ENCODE measurements at regions not wholly inside any gene's neighbourhood (a gene's known extent, or its start where the extent isn't known, plus 50 kb on each side); places are given as distances from the start of the nearest gene placed in this dataset.
"Not testable (repeated sequence)": the region's sequence is repeated elsewhere in the genome, so short reads cannot be mapped to it uniquely, and the experiment has no call there.

- H3K36me3 ChIP-seq (ENCODE audit: insufficient read depth, low read length, poor library complexity, severe bottlenecking), result no peaks in the 10 kb centered on the region
- H3K9me3 ChIP-seq (ENCODE audit: low read depth, low read length, poor library complexity, severe bottlenecking), result no peaks in the 10 kb centered on the region
- H3K4me1 ChIP-seq (ENCODE audit: insufficient read depth, low read length, poor library complexity, severe bottlenecking), result peaks cover 34% of the 10 kb centered on the region
- intact Hi-C loops (cut with micrococcal nuclease; ENCODE audit: unreplicated experiment), result no loop called here
- DNase-seq (ENCODE audit: low spot score), result no peak
- ChIA-PET POLR2A (ENCODE audit: low non-redundant PET) (no interaction called here), CTCF (no interaction called here)
- TF ChIP-seq EZH2 (IDR thresholded peaks at IDR 0.05; ENCODE audit: borderline replicate concordance, low read depth, low read length, poor library complexity, severe bottlenecking), result no peak
- no peak for TF ChIP-seq CTCF (conservative IDR thresholded peaks at IDR 0.05; ENCODE audit: low read depth, low read length)
- H3K27ac ChIP-seq (ENCODE audit: low read depth, low read length, poor library complexity, severe bottlenecking), result no peak overlapping the region
- no TSS peak for BruUV-seq (replicated peaks)
- no peak overlapping the region for H3K4me3 ChIP-seq (ENCODE audit: low read depth, low read length, poor library complexity, severe bottlenecking)
- H3K27me3 ChIP-seq (replicated peaks; ENCODE audit: insufficient read depth, low read depth, low read length, poor library complexity), result peaks cover 14% of the 10 kb centered on the region
Observed at GRCh38 chr20:48398506-48399449, 429.0 kb downstream of the PREX1 start.

GRCh38 chr20:48396981-48397861 lies 430.6 kb downstream of the PREX1 start:
- H3K36me3 ChIP-seq (ENCODE audit: insufficient read depth, low read length, poor library complexity, severe bottlenecking); intact Hi-C loops (cut with micrococcal nuclease; ENCODE audit: unreplicated experiment); H3K4me3 ChIP-seq (ENCODE audit: low read depth, low read length, poor library complexity, severe bottlenecking); BruUV-seq (replicated peaks); CTCF ChIA-PET; H3K27ac ChIP-seq (ENCODE audit: low read depth, low read length, poor library complexity, severe bottlenecking); H3K9me3 ChIP-seq (ENCODE audit: low read depth, low read length, poor library complexity, severe bottlenecking): not testable (repeated sequence)
- peaks cover 34% of the 10 kb centered on the region for H3K4me1 ChIP-seq (ENCODE audit: insufficient read depth, low read length, poor library complexity, severe bottlenecking)
- DNase-seq (ENCODE audit: low spot score), result peak; percentile 77
- POLR2A ChIA-PET (ENCODE audit: low non-redundant PET), result interaction anchor here (0.7 kb wide), 1 partner anchor 1067 kb away, joined by 4 read pairs; no protein-coding TSS in a partner anchor
- H3K27me3 ChIP-seq (replicated peaks; ENCODE audit: insufficient read depth, low read depth, low read length, poor library complexity), result peaks cover 11% of the 10 kb centered on the region

- intact Hi-C loops (cut with micrococcal nuclease; ENCODE audit: unreplicated experiment), result no loop called here
- TF ChIP-seq EZH2 (IDR thresholded peaks at IDR 0.05; ENCODE audit: borderline replicate concordance, low read depth, low read length, poor library complexity, severe bottlenecking), result no peak
- no peak for TF ChIP-seq CTCF (conservative IDR thresholded peaks at IDR 0.05; ENCODE audit: low read depth, low read length)
- no TSS peak for BruUV-seq (replicated peaks)
- ChIA-PET POLR2A (ENCODE audit: low non-redundant PET) (no interaction called here), CTCF (no interaction called here)
- Histone ChIP-seq H3K36me3 (ENCODE audit: insufficient read depth, low read length, poor library complexity, severe bottlenecking) (no peaks in the 10 kb centered on the region), H3K9me3 (ENCODE audit: low read depth, low read length, poor library complexity, severe bottlenecking) (peaks cover 9% of the 10 kb centered on the region), H3K27me3 (replicated peaks; ENCODE audit: insufficient read depth, low read depth, low read length, poor library complexity) (peaks cover 2% of the 10 kb centered on the region), H3K4me3 (ENCODE audit: low read depth, low read length, poor library complexity, severe bottlenecking) (no peak overlapping the region), H3K4me1 (ENCODE audit: insufficient read depth, low read length, poor library complexity, severe bottlenecking) (peaks cover 34% of the 10 kb centered on the region), H3K27ac (ENCODE audit: low read depth, low read length, poor library complexity, severe bottlenecking) (no peak overlapping the region)
- no peak for DNase-seq (ENCODE audit: low spot score)
Observed at GRCh38 chr20:48395816-48396546, 431.8 kb downstream of the PREX1 start.

Data from A673 (cell line).